Vagina (tissue), 2 donors: ENCODE measurements at regions not wholly inside any gene's neighbourhood (a gene's known extent, or its start where the extent isn't known, plus 50 kb on each side); places are given as distances from the start of the nearest gene placed in this dataset.

Experiments
- DNase-seq, 2 donors: peaks; one replicate each; pipeline ENCODE4 v3.0.0-alpha.2; 2017; ENCODE audit errors: extremely low spot score in 2 of 2
- H3K27ac ChIP-seq: fragments of 200-600 bp; sonication (generic); one replicate; pipeline ENCODE4 v1.5.1; 2019
- H3K27me3 ChIP-seq: fragments of 200-600 bp; sonication (generic); one replicate; pipeline ENCODE4 v1.5.1; 2019
- H3K36me3 ChIP-seq, 2 donors: fragments of 200-600 bp; sonication (generic); one replicate each; pipeline ENCODE4 v1.5.1; 2017 to 2019
- H3K4me1 ChIP-seq: fragments of 200-600 bp; sonication (generic); one replicate; pipeline ENCODE4 v1.5.1; 2019
- H3K4me3 ChIP-seq, 2 donors: fragments of 200-600 bp; sonication (generic); 1 replicate in 1 of 2; 2 replicates in 1 of 2; pipeline ENCODE4 v1.5.1; 2016 to 2019
- H3K9me3 ChIP-seq: fragments of 200-600 bp; sonication (generic); one replicate; pipeline ENCODE4 v1.5.1; 2019
- POLR2A ChIP-seq, 2 donors: fragments of 450-650 bp; IDR thresholded peaks; one replicate each; pipeline ENCODE4 v1.6.1; 2017; ENCODE audit warnings: antibody characterized with exemption in 2 of 2, mild to moderate bottlenecking in 2 of 2, moderate library complexity in 2 of 2
- POLR2AphosphoS5 ChIP-seq, 2 donors: sonication (generic); formaldehyde crosslinking; IDR thresholded peaks; one replicate each; pipeline ENCODE4 v1.9.0; 2017; ENCODE audit warnings: antibody characterized with exemption in 2 of 2, mild to moderate bottlenecking in 2 of 2, low read depth in 1 of 2; ENCODE audit not compliant: insufficient read depth in 1 of 2
- intact Hi-C: fragments of 100-400 bp; cut with DNase I; formaldehyde crosslinking; loops from one replicate; pipeline ENCODE4 v1.15.1; 2023
- TF ChIP-seq, protein P1 (sequence below), 3 experiments: fragments of 450-650 bp in 2 of 3; fragments of 200-600 bp in 1 of 3; sonication (generic) in 1 of 3; IDR thresholded peaks; one replicate each; pipeline ENCODE4 v1.5.1; 2017 to 2019; ENCODE audit warnings: antibody characterized with exemption in 3 of 3, mild to moderate bottlenecking in 2 of 3, moderate library complexity in 2 of 3

DNA sequence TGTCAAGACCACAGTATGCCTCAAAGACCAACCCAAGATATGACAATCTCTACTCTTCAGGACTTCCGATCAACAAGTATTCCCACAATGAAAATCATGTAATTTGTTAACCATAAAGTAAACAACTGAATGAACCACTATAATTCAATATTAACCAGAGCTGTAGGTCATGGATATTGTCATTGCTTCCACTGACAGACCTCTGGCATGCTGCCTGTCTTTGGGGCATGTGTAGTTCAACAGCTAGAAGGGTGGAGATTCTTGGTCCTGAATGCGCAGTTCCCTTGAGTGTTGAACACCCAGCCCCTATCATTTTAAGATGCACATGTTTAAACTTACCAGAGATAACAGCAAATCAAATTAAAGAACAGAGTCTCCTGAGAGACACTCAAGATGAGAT, 283.0 kb downstream of the CEMIP2 start:
- H3K27me3 ChIP-seq, result no peaks in the 10 kb centered on the region
- TF ChIP-seq POLR2A (IDR thresholded peaks at IDR 0.05), result no peak
- TF ChIP-seq POLR2AphosphoS5 (IDR thresholded peaks at IDR 0.05; ENCODE audit: insufficient read depth in 1 of 2, low read depth in 1 of 2), result no peak
- TF ChIP-seq, protein P1, sequence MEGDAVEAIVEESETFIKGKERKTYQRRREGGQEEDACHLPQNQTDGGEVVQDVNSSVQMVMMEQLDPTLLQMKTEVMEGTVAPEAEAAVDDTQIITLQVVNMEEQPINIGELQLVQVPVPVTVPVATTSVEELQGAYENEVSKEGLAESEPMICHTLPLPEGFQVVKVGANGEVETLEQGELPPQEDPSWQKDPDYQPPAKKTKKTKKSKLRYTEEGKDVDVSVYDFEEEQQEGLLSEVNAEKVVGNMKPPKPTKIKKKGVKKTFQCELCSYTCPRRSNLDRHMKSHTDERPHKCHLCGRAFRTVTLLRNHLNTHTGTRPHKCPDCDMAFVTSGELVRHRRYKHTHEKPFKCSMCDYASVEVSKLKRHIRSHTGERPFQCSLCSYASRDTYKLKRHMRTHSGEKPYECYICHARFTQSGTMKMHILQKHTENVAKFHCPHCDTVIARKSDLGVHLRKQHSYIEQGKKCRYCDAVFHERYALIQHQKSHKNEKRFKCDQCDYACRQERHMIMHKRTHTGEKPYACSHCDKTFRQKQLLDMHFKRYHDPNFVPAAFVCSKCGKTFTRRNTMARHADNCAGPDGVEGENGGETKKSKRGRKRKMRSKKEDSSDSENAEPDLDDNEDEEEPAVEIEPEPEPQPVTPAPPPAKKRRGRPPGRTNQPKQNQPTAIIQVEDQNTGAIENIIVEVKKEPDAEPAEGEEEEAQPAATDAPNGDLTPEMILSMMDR (IDR thresholded peaks at IDR 0.05), result no peak
- H3K9me3 ChIP-seq, result no peaks in the 10 kb centered on the region
- H3K36me3 ChIP-seq, result no peaks in the 10 kb centered on the region
- H3K4me1 ChIP-seq, result no peaks in the 10 kb centered on the region
- H3K27ac ChIP-seq, result no peak overlapping the region
- no peak overlapping the region for H3K4me3 ChIP-seq
- no peak for DNase-seq
- intact Hi-C loops, result no loop called here

- H3K27me3 ChIP-seq, result no peaks in the 10 kb centered on the region
- no peaks in the 10 kb centered on the region for H3K4me1 ChIP-seq
- no peaks in the 10 kb centered on the region for H3K9me3 ChIP-seq
- H3K36me3 ChIP-seq, result no peaks in the 10 kb centered on the region
- intact Hi-C loops, result no loop called here
- no peak overlapping the region for H3K4me3 ChIP-seq
- TF ChIP-seq POLR2AphosphoS5 (IDR thresholded peaks at IDR 0.05; ENCODE audit: insufficient read depth in 1 of 2, low read depth in 1 of 2), result no peak
- no peak for TF ChIP-seq POLR2A (IDR thresholded peaks at IDR 0.05)
- TF ChIP-seq, protein P1 (IDR thresholded peaks at IDR 0.05), result no peak
- DNase-seq, result no peak
- no peak overlapping the region for H3K27ac ChIP-seq
Observed at GRCh38 chr9:71483436-71483835, 284.9 kb downstream of the CEMIP2 start.

GRCh38 chr9:71479621-71480020, 288.7 kb downstream of the CEMIP2 start:
- TF ChIP-seq POLR2A (IDR thresholded peaks at IDR 0.05) (no peak), POLR2AphosphoS5 (IDR thresholded peaks at IDR 0.05; ENCODE audit: insufficient read depth in 1 of 2, low read depth in 1 of 2) (no peak)
- TF ChIP-seq, protein P1 (IDR thresholded peaks at IDR 0.05), result no peak
- Histone ChIP-seq H3K4me1 (no peaks in the 10 kb centered on the region), H3K27me3 (no peaks in the 10 kb centered on the region), H3K9me3 (no peaks in the 10 kb centered on the region), H3K27ac (no peak overlapping the region), H3K36me3 (no peaks in the 10 kb centered on the region), H3K4me3 (no peak overlapping the region)
- DNase-seq, result no peak
- intact Hi-C loops, result no loop called here

DNA sequence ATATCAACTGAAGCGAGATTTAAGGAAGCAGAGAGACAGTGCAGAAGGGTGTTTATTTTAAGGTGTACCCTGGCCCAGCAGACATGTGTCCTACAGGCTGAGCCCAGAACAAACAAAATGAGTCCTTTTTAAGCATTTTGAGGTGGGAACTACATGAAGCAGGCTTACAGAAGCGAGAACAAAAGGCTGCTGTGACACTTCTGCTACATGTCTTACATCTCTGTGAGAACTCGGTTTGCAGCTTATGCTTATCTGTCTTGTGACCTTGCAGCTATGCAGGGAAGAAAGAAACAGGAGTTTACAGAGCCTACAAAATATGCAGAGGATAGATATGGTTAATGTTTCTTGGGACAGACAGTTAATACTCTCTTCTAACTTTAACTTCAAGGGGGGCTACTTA, 295.9 kb downstream of the CEMIP2 start:
- no peak for DNase-seq
- Histone ChIP-seq H3K4me1 (no peaks in the 10 kb centered on the region), H3K27ac (no peak overlapping the region), H3K27me3 (no peaks in the 10 kb centered on the region), H3K36me3 (no peaks in the 10 kb centered on the region), H3K4me3 (no peak overlapping the region), H3K9me3 (no peaks in the 10 kb centered on the region)
- intact Hi-C loops, result no loop called here
- TF ChIP-seq POLR2AphosphoS5 (IDR thresholded peaks at IDR 0.05; ENCODE audit: insufficient read depth in 1 of 2, low read depth in 1 of 2) (no peak), POLR2A (IDR thresholded peaks at IDR 0.05) (no peak)
- TF ChIP-seq, protein P1 (IDR thresholded peaks at IDR 0.05), result no peak

DNA sequence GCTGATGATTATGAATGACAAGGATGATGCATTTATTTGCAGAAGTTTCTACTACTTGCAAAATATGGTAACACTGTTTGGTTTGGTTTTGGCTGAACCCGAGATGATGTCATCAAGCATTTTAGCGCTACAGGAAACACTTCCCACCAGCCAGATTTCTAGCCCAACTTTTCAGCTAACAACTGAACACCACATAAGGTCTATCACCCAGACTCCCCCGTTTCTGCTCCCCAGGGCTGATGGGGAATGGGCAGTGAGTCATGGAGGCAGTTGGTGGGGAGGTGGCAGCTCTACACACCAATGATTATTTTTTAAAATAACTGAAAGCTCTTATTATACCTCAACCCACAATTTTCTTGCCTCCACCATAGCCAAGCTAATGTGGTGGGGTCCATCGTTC, 302.9 kb downstream of the CEMIP2 start:
- Histone ChIP-seq H3K27ac (no peak overlapping the region), H3K4me3 (no peak overlapping the region), H3K9me3 (no peaks in the 10 kb centered on the region), H3K36me3 (no peaks in the 10 kb centered on the region), H3K4me1 (no peaks in the 10 kb centered on the region), H3K27me3 (no peaks in the 10 kb centered on the region)
- intact Hi-C loops, result no loop called here
- TF ChIP-seq POLR2AphosphoS5 (IDR thresholded peaks at IDR 0.05; ENCODE audit: insufficient read depth in 1 of 2, low read depth in 1 of 2), result no peak
- TF ChIP-seq, protein P1 (IDR thresholded peaks at IDR 0.05), result no peak
- no peak for DNase-seq
